Right atrium auricular region (tissue), 2 donors: ENCODE measurements at regions not wholly inside any gene's neighbourhood (a gene's known extent, or its start where the extent isn't known, plus 50 kb on each side); places are given as distances from the start of the nearest gene placed in this dataset.

ENCODE experiments used
- DNase-seq: peaks from one replicate; pipeline ENCODE4 v3.0.0-alpha.2; 2019; ENCODE audit warnings: low spot score
- H3K27ac ChIP-seq, 2 donors: fragments of 200-600 bp; sonication (generic); 1 replicate in 1 of 2; 2 replicates in 1 of 2; pipeline ENCODE4 v1.5.1; 2016 to 2019
- H3K27me3 ChIP-seq, 2 donors: fragments of 200-600 bp; sonication (generic); one replicate each; pipeline versions ENCODE4 v1.5.1 to v1.6.0; 2017 to 2019
- H3K36me3 ChIP-seq: fragments of 200-600 bp; sonication (generic); one replicate; pipeline ENCODE4 v1.5.1; 2016
- H3K4me1 ChIP-seq, 2 donors: fragments of 200-600 bp; sonication (generic); one replicate each; pipeline versions ENCODE4 v1.5.1 to v1.6.0; 2017 to 2019
- H3K4me3 ChIP-seq, 2 donors: fragments of 200-600 bp; sonication (generic); 1 replicate in 1 of 2; 2 replicates in 1 of 2; pipeline ENCODE4 v1.5.1; 2017 to 2019; ENCODE audit warnings: mild to moderate bottlenecking in 1 of 2, moderate library complexity in 1 of 2
- H3K9me3 ChIP-seq, 2 donors: fragments of 200-600 bp; sonication (generic); one replicate each; pipeline ENCODE4 v1.5.1; 2019
- TF ChIP-seq, protein P1 (sequence below), 2 donors: fragments of 200-600 bp; sonication (generic); IDR thresholded peaks; one replicate each; pipeline ENCODE4 v1.5.1; 2019; ENCODE audit warnings: antibody characterized with exemption in 2 of 2

DNA sequence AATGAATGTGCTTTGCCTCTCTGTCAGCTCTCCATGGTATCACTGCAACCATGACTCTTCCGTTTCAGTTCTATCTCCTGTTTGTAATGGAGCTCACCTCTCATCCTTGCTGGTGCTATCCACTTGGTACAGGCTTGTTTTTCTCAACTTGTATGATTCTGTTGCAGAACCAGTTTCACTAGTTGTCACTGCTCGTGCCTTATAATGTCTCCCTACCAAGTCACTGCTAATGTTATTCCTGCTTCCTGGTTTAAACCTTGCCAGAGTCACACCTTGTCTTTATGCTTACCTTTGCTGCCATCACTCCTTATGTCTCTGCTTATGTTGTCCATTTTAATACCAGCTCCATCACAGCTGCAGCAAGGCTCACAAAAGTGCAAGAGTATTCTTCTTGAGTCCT is 1191.0 kb upstream of the LRRTM1 start:
- Histone ChIP-seq H3K4me1 (no peaks in the 10 kb centered on the region), H3K27ac (no peak overlapping the region)
- TF ChIP-seq, protein P1, sequence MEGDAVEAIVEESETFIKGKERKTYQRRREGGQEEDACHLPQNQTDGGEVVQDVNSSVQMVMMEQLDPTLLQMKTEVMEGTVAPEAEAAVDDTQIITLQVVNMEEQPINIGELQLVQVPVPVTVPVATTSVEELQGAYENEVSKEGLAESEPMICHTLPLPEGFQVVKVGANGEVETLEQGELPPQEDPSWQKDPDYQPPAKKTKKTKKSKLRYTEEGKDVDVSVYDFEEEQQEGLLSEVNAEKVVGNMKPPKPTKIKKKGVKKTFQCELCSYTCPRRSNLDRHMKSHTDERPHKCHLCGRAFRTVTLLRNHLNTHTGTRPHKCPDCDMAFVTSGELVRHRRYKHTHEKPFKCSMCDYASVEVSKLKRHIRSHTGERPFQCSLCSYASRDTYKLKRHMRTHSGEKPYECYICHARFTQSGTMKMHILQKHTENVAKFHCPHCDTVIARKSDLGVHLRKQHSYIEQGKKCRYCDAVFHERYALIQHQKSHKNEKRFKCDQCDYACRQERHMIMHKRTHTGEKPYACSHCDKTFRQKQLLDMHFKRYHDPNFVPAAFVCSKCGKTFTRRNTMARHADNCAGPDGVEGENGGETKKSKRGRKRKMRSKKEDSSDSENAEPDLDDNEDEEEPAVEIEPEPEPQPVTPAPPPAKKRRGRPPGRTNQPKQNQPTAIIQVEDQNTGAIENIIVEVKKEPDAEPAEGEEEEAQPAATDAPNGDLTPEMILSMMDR (IDR thresholded peaks at IDR 0.05): no peak

DNA sequence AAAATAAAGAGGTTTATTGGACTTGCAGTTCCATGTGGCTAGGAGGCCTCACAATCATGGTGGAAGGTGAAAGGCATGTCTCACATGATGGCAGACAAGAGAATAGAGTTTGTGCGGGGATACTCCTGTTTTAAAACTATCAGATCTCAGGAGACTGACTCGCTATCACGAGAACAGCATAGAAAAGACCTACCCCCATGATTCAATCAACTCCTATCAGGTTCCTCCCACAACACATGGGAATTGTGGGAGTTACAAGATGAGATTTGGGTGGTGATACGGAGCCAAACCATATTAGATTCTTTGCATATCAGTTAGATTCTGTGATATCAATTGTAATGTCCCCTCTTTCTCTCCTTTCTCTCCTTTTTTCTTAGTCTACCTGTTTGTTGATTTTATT is 1178.7 kb upstream of the LRRTM1 start:
- no peaks in the 10 kb centered on the region for H3K27me3 ChIP-seq
- TF ChIP-seq, protein P1 (IDR thresholded peaks at IDR 0.05): no peak
- no peaks in the 10 kb centered on the region for H3K9me3 ChIP-seq
- no peak overlapping the region for H3K4me3 ChIP-seq
- H3K27ac ChIP-seq: no peak overlapping the region
- no peaks in the 10 kb centered on the region for H3K36me3 ChIP-seq
- DNase-seq: no peak
- H3K4me1 ChIP-seq: no peaks in the 10 kb centered on the region

More for the DNA sequence above, 1191.0 kb upstream of the LRRTM1 start:
- Histone ChIP-seq H3K9me3 (no peaks in the 10 kb centered on the region), H3K27me3 (no peaks in the 10 kb centered on the region), H3K4me3 (no peak overlapping the region), H3K36me3 (no peaks in the 10 kb centered on the region)
- no peak for DNase-seq

DNA sequence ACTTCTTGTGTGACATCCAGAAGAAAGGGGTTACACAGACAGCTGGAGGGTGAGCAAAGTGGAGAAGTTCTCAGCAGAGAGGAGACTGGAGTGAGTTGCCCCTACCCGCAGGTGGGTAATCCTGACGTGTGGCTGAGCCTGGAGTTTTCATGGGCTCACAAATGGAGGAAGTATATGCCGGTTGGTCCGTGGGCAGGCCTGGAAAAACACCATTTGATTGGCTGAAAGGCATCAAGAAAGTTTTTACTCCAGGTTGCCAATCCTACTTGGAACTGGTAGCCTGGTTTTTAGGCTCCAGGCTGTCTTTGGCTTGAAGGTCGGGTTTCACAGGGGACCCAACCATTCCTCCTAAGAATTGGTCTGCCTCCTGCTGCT is 1177.4 kb upstream of the LRRTM1 start:
- no peak overlapping the region for H3K4me3 ChIP-seq
- TF ChIP-seq, protein P1 (IDR thresholded peaks at IDR 0.05): no peak
- no peaks in the 10 kb centered on the region for H3K9me3 ChIP-seq
- no peak for DNase-seq
- H3K36me3 ChIP-seq: no peaks in the 10 kb centered on the region
- no peaks in the 10 kb centered on the region for H3K27me3 ChIP-seq
- H3K4me1 ChIP-seq: no peaks in the 10 kb centered on the region
- H3K27ac ChIP-seq: no peak overlapping the region

DNA sequence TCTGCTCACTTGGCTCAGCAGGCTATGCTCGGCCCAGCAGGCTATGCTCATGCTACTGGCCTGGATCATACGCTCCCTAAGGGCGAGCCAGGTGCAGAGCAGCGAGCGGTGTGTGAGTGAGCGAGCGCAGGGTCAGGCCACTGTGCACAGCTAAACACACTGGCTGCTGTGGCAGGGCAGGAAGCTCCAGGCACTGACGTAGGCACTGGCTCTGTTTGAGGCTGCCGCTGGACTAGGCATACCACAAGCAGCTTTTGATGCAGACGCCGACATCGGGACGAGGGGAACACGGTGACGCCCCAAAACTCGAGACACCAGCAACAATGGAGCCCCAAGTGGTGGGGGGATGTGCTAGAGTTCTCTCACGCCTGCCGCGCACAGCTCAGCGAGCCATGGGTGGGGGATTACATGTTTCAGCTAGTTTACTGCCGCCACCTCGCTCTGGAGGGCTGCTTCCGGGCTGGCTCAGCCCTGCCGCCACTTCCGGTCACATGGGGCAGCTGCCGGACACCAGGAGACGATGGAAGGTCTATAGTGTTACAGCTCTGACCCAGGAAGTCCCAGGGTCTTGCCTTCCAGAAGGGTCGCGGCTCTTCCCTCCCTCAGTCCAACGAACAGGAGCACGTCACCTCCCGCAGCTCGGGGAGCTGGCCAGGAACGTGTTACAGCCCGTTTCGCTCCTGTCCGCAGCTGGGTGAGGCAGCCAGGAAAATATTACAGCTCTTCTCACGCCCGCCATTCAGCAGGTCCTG is 1176.9 kb upstream of the LRRTM1 start:
- no peak for DNase-seq
- Histone ChIP-seq H3K4me1 (no peaks in the 10 kb centered on the region), H3K27me3 (no peaks in the 10 kb centered on the region), H3K9me3 (no peaks in the 10 kb centered on the region), H3K27ac (no peak overlapping the region), H3K36me3 (no peaks in the 10 kb centered on the region), H3K4me3 (no peak overlapping the region)
- TF ChIP-seq, protein P1 (IDR thresholded peaks at IDR 0.05): no peak

DNA sequence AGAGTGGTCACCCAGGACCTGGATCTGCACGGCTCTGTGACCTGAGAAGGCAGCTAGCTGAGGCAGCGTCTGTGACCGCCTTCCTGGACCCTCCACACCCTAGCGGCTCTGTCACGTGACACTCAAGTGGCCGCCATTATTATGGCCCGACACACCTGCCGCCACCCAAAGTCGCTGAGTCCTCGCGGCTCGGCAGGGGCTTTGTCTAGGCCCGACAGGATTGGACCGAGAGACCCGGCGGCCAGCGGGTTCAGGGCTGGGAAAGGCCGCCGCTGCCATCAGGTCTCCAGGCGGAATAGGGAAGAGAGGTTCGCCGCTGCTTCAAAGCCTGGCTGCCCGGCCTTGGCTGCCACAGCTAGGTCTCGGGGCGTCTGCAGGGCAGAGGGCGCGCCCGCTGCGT is 1162.5 kb upstream of the LRRTM1 start:
- TF ChIP-seq, protein P1 (IDR thresholded peaks at IDR 0.05): no peak
- H3K36me3 ChIP-seq: no peaks in the 10 kb centered on the region
- H3K27ac ChIP-seq: no peak overlapping the region
- no peaks in the 10 kb centered on the region for H3K9me3 ChIP-seq
- DNase-seq: no peak
- H3K4me1 ChIP-seq: no peaks in the 10 kb centered on the region
- H3K4me3 ChIP-seq: no peak overlapping the region
- no peaks in the 10 kb centered on the region for H3K27me3 ChIP-seq

DNA sequence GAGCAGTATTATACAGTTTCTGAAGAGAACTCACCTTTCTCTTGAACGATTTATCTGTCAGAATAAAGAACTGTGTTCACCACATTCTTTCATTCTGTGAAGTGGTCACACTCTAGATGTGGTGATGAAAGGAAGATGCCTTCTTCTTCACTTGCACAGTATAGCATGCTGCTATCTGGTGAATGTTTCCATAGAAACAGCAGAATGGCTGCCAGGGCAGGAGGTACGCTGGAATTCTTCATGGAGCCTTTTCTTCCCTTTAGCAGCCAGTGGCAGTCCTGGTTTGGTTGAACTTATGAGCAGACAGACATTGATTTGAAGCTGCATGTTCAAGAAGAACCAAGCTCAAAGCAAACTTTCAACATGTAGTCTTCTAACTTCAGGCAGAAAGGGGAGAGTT is 1157.9 kb upstream of the LRRTM1 start:
- Histone ChIP-seq H3K27ac (no peak overlapping the region), H3K36me3 (no peaks in the 10 kb centered on the region), H3K4me1 (no peaks in the 10 kb centered on the region), H3K4me3 (no peak overlapping the region), H3K27me3 (no peaks in the 10 kb centered on the region), H3K9me3 (no peaks in the 10 kb centered on the region)
- TF ChIP-seq, protein P1 (IDR thresholded peaks at IDR 0.05): no peak
- no peak for DNase-seq
